HEK293 (cell line): ENCODE measurements at regions not wholly inside any gene's neighbourhood (a gene's known extent, or its start where the extent isn't known, plus 50 kb on each side); places are given as distances from the start of the nearest gene placed in this dataset.

Source experiments
- CTCF ChIA-PET: fragments of 350-600 bp; formaldehyde crosslinking; extraction: SDS; loops from one replicate; lab custom pipeline; 2021; ENCODE audit warnings: antibody characterized with exemption; lab: Yijun Ruan, JAX
- POLR2A ChIA-PET: fragments of 300-600 bp; formaldehyde crosslinking; extraction: SDS; loops from one replicate; lab custom pipeline; 2020; ENCODE audit warnings: antibody characterized with exemption, inconsistent platforms; lab: Yijun Ruan, JAX
- H3K27ac ChIP-seq: fragments of 200-500 bp; sonication (Bioruptor generic); 2 replicates; pipeline ENCODE4 v1.5.1; 2014; ENCODE audit warnings: low read depth, low read length, control low read depth, inconsistent platforms; ENCODE audit errors: extremely low read depth
- H3K36me3 ChIP-seq, 2 experiments: fragments of 200-500 bp in 1 of 2; sonication (Bioruptor generic) in 1 of 2; 1 replicate in 1 of 2; 2 replicates in 1 of 2; pipeline ENCODE4 v1.5.1; 2014 to 2017; ENCODE audit warnings: inconsistent platforms in 2 of 2, low read length in 2 of 2; ENCODE audit not compliant: control insufficient read depth in 2 of 2, insufficient read depth in 1 of 2
- H3K4me1 ChIP-seq: fragments of 200-500 bp; sonication (Bioruptor generic); 2 replicates; pipeline ENCODE4 v1.5.1; 2014; ENCODE audit warnings: mild to moderate bottlenecking, low read length, inconsistent platforms; ENCODE audit not compliant: control insufficient read depth, insufficient read depth
- H3K4me3 ChIP-seq: 2 replicates; pipeline ENCODE4 v1.5.1; 2011; ENCODE audit warnings: low read depth, mild to moderate bottlenecking, control low read depth, low read length, moderate library complexity
- H3K9me3 ChIP-seq: fragments of 200-500 bp; sonication (Bioruptor generic); 2 replicates; pipeline ENCODE4 v1.5.1; 2014; ENCODE audit warnings: low read depth, low read length, inconsistent platforms; ENCODE audit not compliant: control insufficient read depth, insufficient read depth
- KLF16 ChIP-seq: fragments of 450-650 bp; formaldehyde crosslinking; IDR thresholded peaks from 2 replicates; pipeline ENCODE4 v1.5.1; 2017; ENCODE audit warnings: missing biosample characterization, missing genetic modification characterization
- KLF8 ChIP-seq: fragments of 450-650 bp; formaldehyde crosslinking; IDR thresholded peaks from 2 replicates; pipeline ENCODE4 v1.5.1; 2016; ENCODE audit warnings: missing biosample characterization, missing genetic modification characterization
- MYNN ChIP-seq: fragments of 450-650 bp; formaldehyde crosslinking; IDR thresholded peaks from 2 replicates; pipeline ENCODE4 v1.5.1; 2016; ENCODE audit warnings: missing biosample characterization, missing genetic modification characterization, borderline replicate concordance
- OSR2 ChIP-seq: fragments of 450-650 bp; formaldehyde crosslinking; IDR thresholded peaks from 2 replicates; pipeline ENCODE4 v1.5.1; 2016; ENCODE audit warnings: missing biosample characterization, missing genetic modification characterization
- TSHZ1 ChIP-seq: fragments of 450-650 bp; formaldehyde crosslinking; IDR thresholded peaks from 2 replicates; pipeline ENCODE4 v1.5.1; 2016; ENCODE audit warnings: missing biosample characterization, missing genetic modification characterization, borderline replicate concordance
- ZNF146 ChIP-seq: fragments of 450-650 bp; formaldehyde crosslinking; IDR thresholded peaks from 2 replicates; pipeline ENCODE4 v1.5.1; 2016; ENCODE audit warnings: missing biosample characterization, missing genetic modification characterization
- ZNF292 ChIP-seq: fragments of 450-650 bp; formaldehyde crosslinking; IDR thresholded peaks from 2 replicates; pipeline ENCODE4 v1.5.1; 2016; ENCODE audit warnings: low read depth, missing biosample characterization, missing genetic modification characterization, borderline replicate concordance
- ZNF341 ChIP-seq: fragments of 450-650 bp; formaldehyde crosslinking; IDR thresholded peaks from 2 replicates; pipeline ENCODE4; 2016; ENCODE audit warnings: low read depth, missing biosample characterization, missing genetic modification characterization
- ZNF354C ChIP-seq: fragments of 450-650 bp; formaldehyde crosslinking; IDR thresholded peaks from 2 replicates; pipeline ENCODE4 v1.5.1; 2016; ENCODE audit warnings: missing biosample characterization, missing genetic modification characterization, low read depth, borderline replicate concordance
- ZNF37A ChIP-seq: fragments of 450-650 bp; IDR thresholded peaks from 2 replicates; pipeline ENCODE4 v1.5.1; 2018; ENCODE audit warnings: missing biosample characterization, missing genetic modification characterization
- ZNF426 ChIP-seq: fragments of 450-650 bp; formaldehyde crosslinking; IDR thresholded peaks from 2 replicates; pipeline ENCODE4 v1.5.1; 2017; ENCODE audit warnings: missing biosample characterization, missing genetic modification characterization, mild to moderate bottlenecking, inconsistent platforms, moderate library complexity
- ZNF449 ChIP-seq: fragments of 450-650 bp; formaldehyde crosslinking; IDR thresholded peaks from 2 replicates; pipeline ENCODE4 v1.5.1; 2017; ENCODE audit warnings: missing biosample characterization, mild to moderate bottlenecking, missing genetic modification characterization, moderate library complexity
- ZNF561 ChIP-seq: fragments of 450-650 bp; IDR thresholded peaks from 2 replicates; pipeline ENCODE4 v1.5.1; 2018; ENCODE audit warnings: missing biosample characterization, missing genetic modification characterization, borderline replicate concordance
- ZNF600 ChIP-seq: fragments of 450-650 bp; formaldehyde crosslinking; IDR thresholded peaks from 2 replicates; pipeline ENCODE4 v1.5.1; 2016; ENCODE audit warnings: missing biosample characterization, missing genetic modification characterization
- ZNF610 ChIP-seq: fragments of 450-650 bp; formaldehyde crosslinking; IDR thresholded peaks from 2 replicates; pipeline ENCODE4 v1.5.1; 2016; ENCODE audit warnings: missing biosample characterization, missing genetic modification characterization, borderline replicate concordance
- ZNF670 ChIP-seq: fragments of 450-650 bp; formaldehyde crosslinking; IDR thresholded peaks from 2 replicates; pipeline ENCODE4 v1.5.1; 2016; ENCODE audit warnings: missing biosample characterization, missing genetic modification characterization, low read depth
- ZSCAN23 ChIP-seq: fragments of 450-650 bp; formaldehyde crosslinking; IDR thresholded peaks from 2 replicates; pipeline ENCODE4 v1.5.1; 2016; ENCODE audit warnings: missing biosample characterization, missing genetic modification characterization
- TF ChIP-seq, protein P1 (sequence below): fragments of 450-650 bp; formaldehyde crosslinking; IDR thresholded peaks from 2 replicates; pipeline ENCODE4 v1.5.0; 2017; ENCODE audit warnings: missing biosample characterization, missing genetic modification characterization, borderline replicate concordance

DNA sequence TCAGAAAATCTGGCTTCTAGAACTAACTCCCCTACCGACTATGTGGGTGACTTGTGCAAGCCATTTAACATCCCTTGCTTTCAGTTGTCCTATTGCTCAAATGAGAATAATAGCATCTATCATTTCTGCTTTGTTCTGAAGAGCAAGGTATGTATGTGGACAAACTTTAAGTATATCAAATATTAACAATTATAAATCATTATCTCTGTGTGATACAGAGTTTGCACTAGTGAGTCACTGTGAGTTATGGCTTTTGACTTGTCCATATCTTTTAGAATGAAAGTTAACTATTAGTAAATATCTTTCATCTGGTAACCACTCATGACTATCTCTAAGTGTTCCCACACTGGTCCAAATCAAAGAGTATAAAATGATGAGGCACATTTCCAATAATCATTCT lies 812.9 kb upstream of the ADGRL2 start (continued):
- TF ChIP-seq TSHZ1 (tag by site-specific recombination) (no peak), MYNN (no peak), ZNF354C (tag by site-specific recombination) (no peak), ZNF426 (tag by site-specific recombination) (no peak), ZNF670 (tag by site-specific recombination) (no peak), KLF16 (tag by site-specific recombination) (no peak), ZNF449 (tag by site-specific recombination) (no peak)

DNA sequence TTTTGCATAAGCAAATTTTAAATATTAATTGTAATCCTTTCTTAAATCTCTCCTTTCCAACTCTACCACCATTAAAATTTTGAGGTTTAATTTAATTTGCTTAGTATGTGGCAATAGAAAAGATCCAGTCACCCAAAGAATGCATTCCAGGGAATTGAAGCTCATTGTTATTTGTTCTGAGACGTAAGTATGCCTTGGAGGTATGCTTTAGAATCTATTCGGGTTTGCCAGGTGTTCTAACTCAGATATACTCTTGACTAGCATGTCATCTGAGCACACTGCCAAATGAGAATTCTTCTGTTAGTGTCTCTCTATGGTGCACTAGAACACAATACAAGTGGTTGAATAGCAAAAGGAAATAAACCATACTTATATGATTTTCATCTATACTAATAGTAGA lies 813.6 kb upstream of the ADGRL2 start:
- CTCF ChIA-PET = no interaction called here
- TF ChIP-seq KLF8 (tag by site-specific recombination) = no peak
- no peak for TF ChIP-seq ZSCAN23 (tag by site-specific recombination)
- no peak for TF ChIP-seq ZNF341 (tag by site-specific recombination)
- TF ChIP-seq, protein P1, sequence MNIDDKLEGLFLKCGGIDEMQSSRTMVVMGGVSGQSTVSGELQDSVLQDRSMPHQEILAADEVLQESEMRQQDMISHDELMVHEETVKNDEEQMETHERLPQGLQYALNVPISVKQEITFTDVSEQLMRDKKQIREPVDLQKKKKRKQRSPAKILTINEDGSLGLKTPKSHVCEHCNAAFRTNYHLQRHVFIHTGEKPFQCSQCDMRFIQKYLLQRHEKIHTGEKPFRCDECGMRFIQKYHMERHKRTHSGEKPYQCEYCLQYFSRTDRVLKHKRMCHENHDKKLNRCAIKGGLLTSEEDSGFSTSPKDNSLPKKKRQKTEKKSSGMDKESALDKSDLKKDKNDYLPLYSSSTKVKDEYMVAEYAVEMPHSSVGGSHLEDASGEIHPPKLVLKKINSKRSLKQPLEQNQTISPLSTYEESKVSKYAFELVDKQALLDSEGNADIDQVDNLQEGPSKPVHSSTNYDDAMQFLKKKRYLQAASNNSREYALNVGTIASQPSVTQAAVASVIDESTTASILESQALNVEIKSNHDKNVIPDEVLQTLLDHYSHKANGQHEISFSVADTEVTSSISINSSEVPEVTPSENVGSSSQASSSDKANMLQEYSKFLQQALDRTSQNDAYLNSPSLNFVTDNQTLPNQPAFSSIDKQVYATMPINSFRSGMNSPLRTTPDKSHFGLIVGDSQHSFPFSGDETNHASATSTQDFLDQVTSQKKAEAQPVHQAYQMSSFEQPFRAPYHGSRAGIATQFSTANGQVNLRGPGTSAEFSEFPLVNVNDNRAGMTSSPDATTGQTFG = no peak
- no peak for TF ChIP-seq ZNF292 (tag by site-specific recombination)
- TF ChIP-seq OSR2 (tag by site-specific recombination) = no peak
- TF ChIP-seq ZNF37A (tag by site-specific recombination) = no peak
- TF ChIP-seq ZNF449 (tag by site-specific recombination) = no peak
- no peak for TF ChIP-seq ZNF561 (tag by site-specific recombination)
- no peak for TF ChIP-seq ZNF610 (tag by site-specific recombination)
- no peak for TF ChIP-seq ZNF600 (tag by site-specific recombination)
- no peak for TF ChIP-seq ZNF146 (tag by site-specific recombination)
- Histone ChIP-seq H3K27ac (no peak overlapping the region), H3K4me3 (no peak overlapping the region), H3K36me3 (no peaks in the 10 kb centered on the region), H3K9me3 (no peaks in the 10 kb centered on the region), H3K4me1 (no peaks in the 10 kb centered on the region)
- POLR2A ChIA-PET = no interaction called here
